IPS-NIHi7 (cell line): ENCODE measurements at regions not wholly inside any gene's neighbourhood (a gene's known extent, or its start where the extent isn't known, plus 50 kb on each side); places are given as distances from the start of the nearest gene placed in this dataset.
"Not testable (repeated sequence)": the region's sequence is repeated elsewhere in the genome, so short reads cannot be mapped to it uniquely, and the experiment has no call there.

Experiments
- DNase-seq: peaks from one replicate; pipeline ENCODE4 v3.0.0; 2012; ENCODE audit warnings: mixed read lengths; ENCODE audit errors: extremely low spot score

- no peak for DNase-seq
Observed at GRCh38 chr18:54662986-54663385, 71.9 kb downstream of the DYNAP start.

- DNase-seq, result not testable (repeated sequence)
Observed at GRCh38 chr18:54669701-54670100, 78.7 kb downstream of the DYNAP start.

GRCh38 chr18:54671291-54671881 is 80.3 kb downstream of the DYNAP start:
- DNase-seq, result peak; percentile 14

GRCh38 chr18:54672109-54672508 is 81.1 kb downstream of the DYNAP start:
- DNase-seq, result no peak

GRCh38 chr18:54672846-54673475 is 81.9 kb downstream of the DYNAP start:
- DNase-seq, result no peak

- no peak for DNase-seq
Observed at GRCh38 chr18:54673936-54674335, 82.9 kb downstream of the DYNAP start.

GRCh38 chr18:54675076-54675475 is 84.0 kb downstream of the DYNAP start:
- DNase-seq, result no peak

- peak; percentile 49 for DNase-seq
Observed at GRCh38 chr18:54679318-54680149, 88.5 kb downstream of the DYNAP start.

GRCh38 chr18:54684784-54685183 is 93.7 kb downstream of the DYNAP start:
- DNase-seq, result peak; percentile 57

GRCh38 chr18:54689319-54689718 is 98.3 kb downstream of the DYNAP start:
- no peak for DNase-seq

- DNase-seq, result no peak
Observed at GRCh38 chr18:54690198-54690597, 99.2 kb downstream of the DYNAP start.

GRCh38 chr18:54692463-54692862 is 101.4 kb downstream of the DYNAP start:
- no peak for DNase-seq

GRCh38 chr18:54696616-54697293 is 105.7 kb downstream of the DYNAP start:
- DNase-seq, result no peak

GRCh38 chr18:54700580-54700979 is 109.5 kb downstream of the DYNAP start:
- no peak for DNase-seq

- DNase-seq, result no peak
Observed at GRCh38 chr18:54702686-54703085, 111.6 kb downstream of the DYNAP start.

- no peak for DNase-seq
Observed at GRCh38 chr18:54710074-54710899, 118.0 kb upstream of the RAB27B start.

GRCh38 chr18:54710900-54711281 is 117.4 kb upstream of the RAB27B start:
- DNase-seq, result no peak

GRCh38 chr18:54712306-54712705 is 116.0 kb upstream of the RAB27B start:
- no peak for DNase-seq

GRCh38 chr18:54712758-54713157 is 115.5 kb upstream of the RAB27B start:
- DNase-seq, result no peak

GRCh38 chr18:54713386-54713785 is 114.9 kb upstream of the RAB27B start:
- no peak for DNase-seq

GRCh38 chr18:54714851-54715250 is 113.4 kb upstream of the RAB27B start:
- DNase-seq, result no peak
